HEK293 (cell line): ENCODE measurements at regions not wholly inside any gene's neighbourhood (a gene's known extent, or its start where the extent isn't known, plus 50 kb on each side); places are given as distances from the start of the nearest gene placed in this dataset.

ENCODE experiments used
- CTCF ChIA-PET: fragments of 350-600 bp; formaldehyde crosslinking; extraction: SDS; loops from one replicate; lab custom pipeline; 2021; ENCODE audit warnings: antibody characterized with exemption; lab: Yijun Ruan, JAX
- POLR2A ChIA-PET: fragments of 300-600 bp; formaldehyde crosslinking; extraction: SDS; loops from one replicate; lab custom pipeline; 2020; ENCODE audit warnings: antibody characterized with exemption, inconsistent platforms; lab: Yijun Ruan, JAX
- H3K27ac ChIP-seq: fragments of 200-500 bp; sonication (Bioruptor generic); 2 replicates; pipeline ENCODE4 v1.5.1; 2014; ENCODE audit warnings: low read depth, low read length, control low read depth, inconsistent platforms; ENCODE audit errors: extremely low read depth
- H3K36me3 ChIP-seq, 2 experiments: fragments of 200-500 bp in 1 of 2; sonication (Bioruptor generic) in 1 of 2; 1 replicate in 1 of 2; 2 replicates in 1 of 2; pipeline ENCODE4 v1.5.1; 2014 to 2017; ENCODE audit warnings: inconsistent platforms in 2 of 2, low read length in 2 of 2; ENCODE audit not compliant: control insufficient read depth in 2 of 2, insufficient read depth in 1 of 2
- H3K4me1 ChIP-seq: fragments of 200-500 bp; sonication (Bioruptor generic); 2 replicates; pipeline ENCODE4 v1.5.1; 2014; ENCODE audit warnings: mild to moderate bottlenecking, low read length, inconsistent platforms; ENCODE audit not compliant: control insufficient read depth, insufficient read depth
- H3K4me3 ChIP-seq: 2 replicates; pipeline ENCODE4 v1.5.1; 2011; ENCODE audit warnings: low read depth, mild to moderate bottlenecking, control low read depth, low read length, moderate library complexity
- H3K9me3 ChIP-seq: fragments of 200-500 bp; sonication (Bioruptor generic); 2 replicates; pipeline ENCODE4 v1.5.1; 2014; ENCODE audit warnings: low read depth, low read length, inconsistent platforms; ENCODE audit not compliant: control insufficient read depth, insufficient read depth
- ATF2 ChIP-seq: fragments of 450-650 bp; formaldehyde crosslinking; IDR thresholded peaks from 2 replicates; pipeline ENCODE4 v1.5.1; 2016; ENCODE audit warnings: missing biosample characterization, missing genetic modification characterization, low read depth
- BCL6B ChIP-seq: fragments of 450-650 bp; formaldehyde crosslinking; IDR thresholded peaks from 2 replicates; pipeline ENCODE4 v1.5.1; 2017; ENCODE audit warnings: missing biosample characterization, missing genetic modification characterization
- ELK4 ChIP-seq: IDR thresholded peaks from 2 replicates; pipeline ENCODE4 v1.6.1; 2011; ENCODE audit warnings: mild to moderate bottlenecking, low read depth, low read length, borderline replicate concordance
- HOXC10 ChIP-seq: sonication (generic); formaldehyde crosslinking; IDR thresholded peaks from 2 replicates; pipeline ENCODE4 v1.8.1; 2023; ENCODE audit warnings: mild to moderate bottlenecking, missing genetic modification reagents
- IKZF3 ChIP-seq: fragments of 450-650 bp; IDR thresholded peaks from 2 replicates; pipeline ENCODE4 v1.5.0; 2018; ENCODE audit warnings: missing biosample characterization, mild to moderate bottlenecking, missing genetic modification characterization, moderate library complexity
- KLF16 ChIP-seq: fragments of 450-650 bp; formaldehyde crosslinking; IDR thresholded peaks from 2 replicates; pipeline ENCODE4 v1.5.1; 2017; ENCODE audit warnings: missing biosample characterization, missing genetic modification characterization
- KLF8 ChIP-seq: fragments of 450-650 bp; formaldehyde crosslinking; IDR thresholded peaks from 2 replicates; pipeline ENCODE4 v1.5.1; 2016; ENCODE audit warnings: missing biosample characterization, missing genetic modification characterization
- PRDM10 ChIP-seq: fragments of 450-650 bp; formaldehyde crosslinking; IDR thresholded peaks from 2 replicates; pipeline ENCODE4 v1.5.1; 2016; ENCODE audit warnings: missing biosample characterization, missing genetic modification characterization
- SCRT2 ChIP-seq: fragments of 450-650 bp; formaldehyde crosslinking; IDR thresholded peaks from 2 replicates; pipeline ENCODE4 v1.5.1; 2016; ENCODE audit warnings: missing biosample characterization, missing genetic modification characterization
- TRIM28 ChIP-seq: IDR thresholded peaks from 2 replicates; pipeline ENCODE4 v1.6.1; 2011; ENCODE audit warnings: low read length, control low read depth, borderline replicate concordance
- ZBTB17 ChIP-seq: fragments of 450-650 bp; formaldehyde crosslinking; IDR thresholded peaks from 2 replicates; pipeline ENCODE4 v1.5.1; 2016; ENCODE audit warnings: missing biosample characterization, missing genetic modification characterization
- ZNF280D ChIP-seq: fragments of 450-650 bp; formaldehyde crosslinking; IDR thresholded peaks from 2 replicates; pipeline ENCODE4 v1.5.1; 2016; ENCODE audit warnings: missing biosample characterization, missing genetic modification characterization
- ZNF324 ChIP-seq: fragments of 450-650 bp; formaldehyde crosslinking; IDR thresholded peaks from 2 replicates; pipeline ENCODE4 v1.5.1; 2016; ENCODE audit warnings: missing biosample characterization, missing genetic modification characterization
- ZNF391 ChIP-seq: fragments of 450-650 bp; formaldehyde crosslinking; IDR thresholded peaks from 2 replicates; pipeline ENCODE4 v1.5.1; 2016; ENCODE audit warnings: low read depth, missing biosample characterization, missing genetic modification characterization, borderline replicate concordance
- ZNF473 ChIP-seq: fragments of 450-650 bp; formaldehyde crosslinking; IDR thresholded peaks from 2 replicates; pipeline ENCODE4 v1.5.1; 2017; ENCODE audit warnings: missing biosample characterization, missing genetic modification characterization
- ZNF529 ChIP-seq: fragments of 450-650 bp; formaldehyde crosslinking; IDR thresholded peaks from 2 replicates; pipeline ENCODE4 v1.5.1; 2017; ENCODE audit warnings: missing genetic modification characterization, missing biosample characterization; ENCODE audit not compliant: insufficient replicate concordance
- ZNF544 ChIP-seq: fragments of 450-650 bp; formaldehyde crosslinking; IDR thresholded peaks from 2 replicates; pipeline ENCODE4 v1.5.0; 2017; ENCODE audit warnings: missing biosample characterization, missing genetic modification characterization
- ZNF623 ChIP-seq: fragments of 450-650 bp; formaldehyde crosslinking; IDR thresholded peaks from 2 replicates; pipeline ENCODE4 v1.5.1; 2016; ENCODE audit warnings: missing biosample characterization, missing genetic modification characterization
- ZNF624 ChIP-seq: fragments of 450-650 bp; formaldehyde crosslinking; IDR thresholded peaks from 2 replicates; pipeline ENCODE4 v1.5.1; 2017; ENCODE audit warnings: missing biosample characterization, missing genetic modification characterization
- ZSCAN30 ChIP-seq: fragments of 450-650 bp; IDR thresholded peaks from 2 replicates; pipeline ENCODE4 v1.5.1; 2018; ENCODE audit warnings: missing biosample characterization, mild to moderate bottlenecking, missing genetic modification characterization, moderate library complexity

GRCh38 chr9:126085170-126085569, 241.5 kb upstream of the MVB12B start:
- ChIA-PET POLR2A (no interaction called here), CTCF (no interaction called here)
- Histone ChIP-seq H3K4me3 (no peak overlapping the region), H3K36me3 (no peaks in the 10 kb centered on the region), H3K27ac (no peak overlapping the region), H3K4me1 (no peaks in the 10 kb centered on the region), H3K9me3 (no peaks in the 10 kb centered on the region)
- TF ChIP-seq ZNF623 (tag by site-specific recombination) (no peak), ATF2 (tag by site-specific recombination) (no peak)
- TF ChIP-seq, all 188 proteins: peak for 0

GRCh38 chr9:126088336-126088735, 238.3 kb upstream of the MVB12B start:
- H3K4me1 ChIP-seq = no peaks in the 10 kb centered on the region
- no peaks in the 10 kb centered on the region for H3K36me3 ChIP-seq
- ChIA-PET POLR2A (no interaction called here), CTCF (no interaction called here)
- H3K4me3 ChIP-seq = no peak overlapping the region
- no peak overlapping the region for H3K27ac ChIP-seq
- no peak for TF ChIP-seq ZNF529
- TF ChIP-seq TRIM28 = no peak
- TF ChIP-seq IKZF3 (tag by site-specific recombination) = no peak
- no peak for TF ChIP-seq ZNF544 (tag by site-specific recombination)
- TF ChIP-seq PRDM10 = no peak
- TF ChIP-seq ZBTB17 (tag by site-specific recombination) = no peak
- no peak for TF ChIP-seq ZNF391
- TF ChIP-seq ZNF473 (tag by site-specific recombination) = no peak
- TF ChIP-seq KLF8 (tag by site-specific recombination) = no peak
- TF ChIP-seq ZNF280D (tag by site-specific recombination) = no peak
- TF ChIP-seq ELK4 = no peak
- no peak for TF ChIP-seq HOXC10
- TF ChIP-seq ZNF624 (tag by site-specific recombination) = no peak
- TF ChIP-seq BCL6B (tag by site-specific recombination) = no peak
- TF ChIP-seq SCRT2 = no peak
- TF ChIP-seq ZSCAN30 = no peak
- TF ChIP-seq ZNF324 (tag by site-specific recombination) = no peak
- no peak for TF ChIP-seq KLF16 (tag by site-specific recombination)
- H3K9me3 ChIP-seq = no peaks in the 10 kb centered on the region
